ENCODE measurements at regions not wholly inside any gene's neighbourhood (a gene's known extent, or its start where the extent isn't known, plus 50 kb on each side); places are given as distances from the start of the nearest gene placed in this dataset.

GRCh38 chr13:66137384-66137783 is 1092.8 kb downstream of the PCDH9 start:
- H3K56ac ChIP-seq (ENCODE audit: low read length) = no peak overlapping the region
- H3K27ac ChIP-seq (ENCODE audit: low read depth, low read length) = no peak overlapping the region
- no peak overlapping the region for H3K18ac ChIP-seq (ENCODE audit: low read length)
- H3K4ac ChIP-seq (ENCODE audit: low read depth, low read length) = no peak overlapping the region
- H2BK120ac ChIP-seq (ENCODE audit: low read depth, low read length) = no peak overlapping the region
- H4K5ac ChIP-seq (ENCODE audit: low read length) = no peak overlapping the region
- H4K8ac ChIP-seq (ENCODE audit: low read depth, low read length) = no peak overlapping the region
- no peak overlapping the region for H3K23ac ChIP-seq (ENCODE audit: low read length)
- no peaks in the 10 kb centered on the region for H3K27me3 ChIP-seq (ENCODE audit: insufficient read depth, low read length, poor library complexity)
- H3K4me2 ChIP-seq (ENCODE audit: low read length) = no peak overlapping the region
- no peaks in the 10 kb centered on the region for H3K79me2 ChIP-seq (ENCODE audit: control insufficient read depth, insufficient read depth, low read length)
- no peak overlapping the region for H2BK5ac ChIP-seq (ENCODE audit: low read length)
- H3K9ac ChIP-seq (ENCODE audit: low read length) = no peak overlapping the region
- H3K79me1 ChIP-seq (ENCODE audit: low read length) = no peaks in the 10 kb centered on the region
- no peak overlapping the region for H2AK5ac ChIP-seq (ENCODE audit: low read length)
- H2BK15ac ChIP-seq (replicated peaks; ENCODE audit: low read depth) = no peak overlapping the region
- no peaks in the 10 kb centered on the region for H3K36me3 ChIP-seq (ENCODE audit: control insufficient read depth, insufficient read depth, low read length)
- no peak for DNase-seq
- H3K4me3 ChIP-seq (ENCODE audit: low read length) = no peak overlapping the region
- no peaks in the 10 kb centered on the region for H3K4me1 ChIP-seq (ENCODE audit: control insufficient read depth, low read depth, low read length)

DNA sequence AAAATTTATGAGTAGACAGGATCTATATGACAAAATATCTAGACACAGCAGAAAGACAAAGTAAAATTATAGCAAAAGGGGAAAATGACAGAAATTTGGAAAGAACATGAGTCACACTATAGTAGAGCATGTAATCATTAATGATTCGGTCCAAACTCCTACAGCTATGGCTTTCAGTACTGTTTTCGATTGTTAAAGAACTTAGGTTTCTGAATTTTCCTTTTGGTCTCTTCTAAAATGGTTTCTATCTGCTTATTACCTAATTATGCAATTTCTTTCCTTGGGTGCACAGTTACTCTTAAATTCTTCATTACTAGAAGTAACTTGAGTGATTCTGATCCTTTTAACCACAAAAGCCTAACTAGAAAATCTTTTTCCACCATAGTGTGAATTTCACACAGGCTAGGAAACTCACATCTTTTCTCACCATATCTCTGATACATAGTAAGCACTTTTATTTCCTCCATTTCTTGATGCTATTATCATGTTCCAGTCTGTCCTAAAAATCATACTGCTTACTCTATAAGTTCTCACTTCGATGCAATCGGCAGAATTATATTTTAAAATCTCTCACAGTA is 1101.4 kb downstream of the PCDH9 start:
- H2BK15ac ChIP-seq (replicated peaks; ENCODE audit: low read depth) = no peak overlapping the region
- H4K5ac ChIP-seq (ENCODE audit: low read length) = no peak overlapping the region
- no peak overlapping the region for H3K18ac ChIP-seq (ENCODE audit: low read length)
- no peak overlapping the region for H2AK5ac ChIP-seq (ENCODE audit: low read length)
- H3K23ac ChIP-seq (ENCODE audit: low read length) = no peak overlapping the region
- H2BK5ac ChIP-seq (ENCODE audit: low read length) = no peak overlapping the region
- no peak overlapping the region for H3K4ac ChIP-seq (ENCODE audit: low read depth, low read length)
- H2BK120ac ChIP-seq (ENCODE audit: low read depth, low read length) = no peak overlapping the region
- H3K79me2 ChIP-seq (ENCODE audit: control insufficient read depth, insufficient read depth, low read length) = no peaks in the 10 kb centered on the region
- DNase-seq = no peak
- H3K27me3 ChIP-seq (ENCODE audit: insufficient read depth, low read length, poor library complexity) = no peaks in the 10 kb centered on the region
- H3K27ac ChIP-seq (ENCODE audit: low read depth, low read length) = no peak overlapping the region
- H3K56ac ChIP-seq (ENCODE audit: low read length) = no peak overlapping the region
- no peaks in the 10 kb centered on the region for H3K36me3 ChIP-seq (ENCODE audit: control insufficient read depth, insufficient read depth, low read length)
- no peak overlapping the region for H3K4me3 ChIP-seq (ENCODE audit: low read length)
- H3K4me2 ChIP-seq (ENCODE audit: low read length) = no peak overlapping the region
- no peaks in the 10 kb centered on the region for H3K79me1 ChIP-seq (ENCODE audit: low read length)
- no peak overlapping the region for H4K8ac ChIP-seq (ENCODE audit: low read depth, low read length)
- no CpG with 5 or more reads among the region's 4 CpGs for WGBS (ENCODE audit: extremely low coverage, insufficient coverage, low lambda C conversion rate)
- H3K4me1 ChIP-seq (ENCODE audit: control insufficient read depth, low read depth, low read length) = no peaks in the 10 kb centered on the region
- no peak overlapping the region for H3K9ac ChIP-seq (ENCODE audit: low read length)

DNA sequence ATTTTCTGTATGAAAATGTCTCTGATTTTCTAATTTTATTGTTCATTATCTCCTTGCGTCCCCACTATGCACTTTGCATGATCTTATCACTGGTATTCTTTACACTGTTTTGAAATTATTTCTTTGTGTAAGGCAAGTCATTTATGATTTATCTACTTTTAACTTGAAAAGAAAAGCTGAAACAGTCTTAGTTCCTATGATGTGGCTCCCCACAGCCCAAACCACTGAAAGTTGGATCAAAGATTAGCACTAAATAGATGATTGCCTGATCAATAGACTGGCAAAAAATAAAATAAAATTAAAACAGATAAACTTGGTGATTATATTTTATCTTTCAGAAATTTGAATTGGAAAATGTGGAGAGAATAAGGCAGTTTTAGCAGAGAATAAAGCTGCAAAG is 1101.9 kb downstream of the PCDH9 start:
- Histone ChIP-seq H3K9ac (ENCODE audit: low read length) (no peak overlapping the region), H3K4me1 (ENCODE audit: control insufficient read depth, low read depth, low read length) (no peaks in the 10 kb centered on the region), H3K4ac (ENCODE audit: low read depth, low read length) (no peak overlapping the region), H3K4me3 (ENCODE audit: low read length) (no peak overlapping the region), H3K36me3 (ENCODE audit: control insufficient read depth, insufficient read depth, low read length) (no peaks in the 10 kb centered on the region), H2BK5ac (ENCODE audit: low read length) (no peak overlapping the region), H3K27me3 (ENCODE audit: insufficient read depth, low read length, poor library complexity) (no peaks in the 10 kb centered on the region), H4K8ac (ENCODE audit: low read depth, low read length) (no peak overlapping the region), H3K27ac (ENCODE audit: low read depth, low read length) (no peak overlapping the region), H2BK120ac (ENCODE audit: low read depth, low read length) (no peak overlapping the region), H3K79me1 (ENCODE audit: low read length) (no peaks in the 10 kb centered on the region), H3K56ac (ENCODE audit: low read length) (no peak overlapping the region), H4K5ac (ENCODE audit: low read length) (no peak overlapping the region), H2BK15ac (replicated peaks; ENCODE audit: low read depth) (no peak overlapping the region), H2AK5ac (ENCODE audit: low read length) (no peak overlapping the region), H3K79me2 (ENCODE audit: control insufficient read depth, insufficient read depth, low read length) (no peaks in the 10 kb centered on the region), H3K18ac (ENCODE audit: low read length) (no peak overlapping the region), H3K4me2 (ENCODE audit: low read length) (no peak overlapping the region), H3K23ac (ENCODE audit: low read length) (no peak overlapping the region)
- no peak for DNase-seq
- no CpG with 5 or more reads among the region's 1 CpG for WGBS (ENCODE audit: extremely low coverage, insufficient coverage, low lambda C conversion rate)

- Histone ChIP-seq H2BK5ac (ENCODE audit: low read length) (no peak overlapping the region), H3K27ac (ENCODE audit: low read depth, low read length) (no peak overlapping the region), H3K56ac (ENCODE audit: low read length) (no peak overlapping the region), H2AK5ac (ENCODE audit: low read length) (no peak overlapping the region), H2BK15ac (replicated peaks; ENCODE audit: low read depth) (no peak overlapping the region), H4K5ac (ENCODE audit: low read length) (no peak overlapping the region), H4K8ac (ENCODE audit: low read depth, low read length) (no peak overlapping the region), H3K4ac (ENCODE audit: low read depth, low read length) (no peak overlapping the region), H3K4me3 (ENCODE audit: low read length) (no peak overlapping the region), H2BK120ac (ENCODE audit: low read depth, low read length) (no peak overlapping the region), H3K18ac (ENCODE audit: low read length) (no peak overlapping the region), H3K79me2 (ENCODE audit: control insufficient read depth, insufficient read depth, low read length) (no peaks in the 10 kb centered on the region), H3K27me3 (ENCODE audit: insufficient read depth, low read length, poor library complexity) (no peaks in the 10 kb centered on the region), H3K23ac (ENCODE audit: low read length) (no peak overlapping the region), H3K79me1 (ENCODE audit: low read length) (no peaks in the 10 kb centered on the region), H3K4me1 (ENCODE audit: control insufficient read depth, low read depth, low read length) (no peaks in the 10 kb centered on the region), H3K4me2 (ENCODE audit: low read length) (no peak overlapping the region), H3K36me3 (ENCODE audit: control insufficient read depth, insufficient read depth, low read length) (no peaks in the 10 kb centered on the region), H3K9ac (ENCODE audit: low read length) (no peak overlapping the region)
- no CpG with 5 or more reads among the region's 4 CpGs for WGBS (ENCODE audit: extremely low coverage, insufficient coverage, low lambda C conversion rate)
- no peak for DNase-seq
Observed at GRCh38 chr13:66117563-66117962, 1112.6 kb downstream of the PCDH9 start.

DNA sequence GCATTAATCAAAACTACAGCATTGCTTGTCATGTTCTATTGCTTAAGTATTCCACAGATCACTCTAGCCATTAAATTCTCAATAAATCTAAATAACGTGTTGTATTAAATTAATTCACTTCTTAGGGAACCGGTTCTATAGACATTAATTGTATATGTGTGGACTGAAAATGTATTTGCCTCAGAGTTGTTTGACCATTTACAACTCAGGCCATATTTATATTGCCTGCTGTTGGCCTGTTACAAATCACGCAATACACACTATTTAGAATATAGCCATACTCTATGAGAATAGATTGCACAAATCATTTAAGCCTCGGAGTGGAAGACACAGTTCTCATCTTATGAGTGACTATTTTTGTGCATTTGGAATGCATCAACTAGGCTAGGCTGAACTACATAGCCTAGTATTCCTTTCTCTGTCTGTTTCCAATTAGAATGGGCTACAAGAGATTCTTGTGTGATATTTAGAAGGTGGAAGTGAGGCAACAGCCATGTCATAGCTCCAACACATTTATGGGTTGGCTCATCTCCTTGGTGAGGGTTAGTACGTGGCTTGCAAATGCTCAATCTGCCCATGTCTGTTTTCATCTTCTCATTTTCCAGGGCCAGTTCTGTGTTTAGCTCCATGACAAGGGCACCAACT is 1116.1 kb downstream of the PCDH9 start:
- Histone ChIP-seq H4K8ac (ENCODE audit: low read depth, low read length) (no peak overlapping the region), H3K23ac (ENCODE audit: low read length) (no peak overlapping the region)

DNA sequence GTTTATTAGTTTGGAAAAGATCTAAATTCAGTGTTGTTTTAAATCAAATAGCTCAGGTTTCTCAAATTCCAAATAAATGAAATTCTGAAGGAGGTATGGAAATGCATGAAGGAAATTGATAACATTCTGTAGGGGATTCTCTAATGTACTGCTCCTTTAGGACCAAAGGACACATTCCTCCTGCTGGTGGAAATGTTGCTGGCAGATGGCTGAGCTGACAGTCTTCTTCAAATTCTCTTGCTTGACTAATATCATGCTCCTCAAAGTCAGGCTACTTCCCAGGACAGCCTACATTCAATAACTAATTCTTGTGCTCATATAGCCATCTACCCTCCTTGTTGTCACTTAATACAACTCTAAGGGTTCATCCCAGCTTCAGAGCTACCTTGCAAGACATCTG is 1118.5 kb downstream of the PCDH9 start:
- Histone ChIP-seq H3K4me3 (ENCODE audit: low read length) (no peak overlapping the region), H3K79me2 (ENCODE audit: control insufficient read depth, insufficient read depth, low read length) (no peaks in the 10 kb centered on the region), H3K36me3 (ENCODE audit: control insufficient read depth, insufficient read depth, low read length) (no peaks in the 10 kb centered on the region), H2AK5ac (ENCODE audit: low read length) (no peak overlapping the region), H3K4me1 (ENCODE audit: control insufficient read depth, low read depth, low read length) (no peaks in the 10 kb centered on the region), H2BK5ac (ENCODE audit: low read length) (no peak overlapping the region), H3K9ac (ENCODE audit: low read length) (no peak overlapping the region), H3K4ac (ENCODE audit: low read depth, low read length) (no peak overlapping the region), H3K27ac (ENCODE audit: low read depth, low read length) (no peak overlapping the region), H4K5ac (ENCODE audit: low read length) (no peak overlapping the region), H3K4me2 (ENCODE audit: low read length) (no peak overlapping the region), H3K18ac (ENCODE audit: low read length) (no peak overlapping the region), H2BK120ac (ENCODE audit: low read depth, low read length) (no peak overlapping the region), H3K27me3 (ENCODE audit: insufficient read depth, low read length, poor library complexity) (no peaks in the 10 kb centered on the region), H4K8ac (ENCODE audit: low read depth, low read length) (no peak overlapping the region), H3K23ac (ENCODE audit: low read length) (no peak overlapping the region), H2BK15ac (replicated peaks; ENCODE audit: low read depth) (no peak overlapping the region), H3K56ac (ENCODE audit: low read length) (no peak overlapping the region), H3K79me1 (ENCODE audit: low read length) (no peaks in the 10 kb centered on the region)
- peak; percentile 21 for DNase-seq

More for the DNA sequence above, 1116.1 kb downstream of the PCDH9 start:
- Histone ChIP-seq H3K27me3 (ENCODE audit: insufficient read depth, low read length, poor library complexity) (no peaks in the 10 kb centered on the region), H2BK15ac (replicated peaks; ENCODE audit: low read depth) (no peak overlapping the region), H4K5ac (ENCODE audit: low read length) (no peak overlapping the region), H2AK5ac (ENCODE audit: low read length) (no peak overlapping the region), H3K79me2 (ENCODE audit: control insufficient read depth, insufficient read depth, low read length) (no peaks in the 10 kb centered on the region), H3K4ac (ENCODE audit: low read depth, low read length) (no peak overlapping the region), H3K4me3 (ENCODE audit: low read length) (no peak overlapping the region), H3K4me2 (ENCODE audit: low read length) (no peak overlapping the region), H3K56ac (ENCODE audit: low read length) (no peak overlapping the region), H2BK5ac (ENCODE audit: low read length) (no peak overlapping the region), H3K36me3 (ENCODE audit: control insufficient read depth, insufficient read depth, low read length) (no peaks in the 10 kb centered on the region), H3K79me1 (ENCODE audit: low read length) (no peaks in the 10 kb centered on the region), H3K18ac (ENCODE audit: low read length) (no peak overlapping the region), H3K4me1 (ENCODE audit: control insufficient read depth, low read depth, low read length) (no peaks in the 10 kb centered on the region), H2BK120ac (ENCODE audit: low read depth, low read length) (no peak overlapping the region), H3K27ac (ENCODE audit: low read depth, low read length) (no peak overlapping the region), H3K9ac (ENCODE audit: low read length) (no peak overlapping the region)
- WGBS (ENCODE audit: extremely low coverage, insufficient coverage, low lambda C conversion rate) = no CpG with 5 or more reads among the region's 5 CpGs
- DNase-seq = no peak
